ENCODE measurements at regions not wholly inside any gene's neighbourhood (a gene's known extent, or its start where the extent isn't known, plus 50 kb on each side); places are given as distances from the start of the nearest gene placed in this dataset.
"Not testable (repeated sequence)": the region's sequence is repeated elsewhere in the genome, so short reads cannot be mapped to it uniquely, and the experiment has no call there.

DNA sequence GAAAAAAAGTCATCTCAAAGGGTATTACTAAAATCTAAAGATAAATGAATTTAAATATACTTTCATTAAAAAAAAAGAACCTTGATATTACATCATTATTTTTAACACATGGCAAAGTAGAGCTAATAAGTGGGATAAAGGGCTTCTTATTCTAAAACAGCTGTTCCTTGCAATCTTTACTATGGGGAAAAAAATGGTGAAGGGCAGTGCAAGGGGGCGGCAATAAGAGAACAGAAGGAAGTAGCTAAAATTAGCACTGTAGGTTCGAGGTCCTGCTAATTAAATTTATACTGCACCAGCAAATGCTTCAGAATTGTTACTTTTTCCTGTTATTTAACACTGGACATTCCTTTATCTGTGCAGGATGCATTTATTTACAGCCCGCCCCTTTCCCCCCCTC, 89.4 kb upstream of the HPF1 start:
- no peak for DNase-seq (ENCODE audit: low read depth)
- TF ChIP-seq, protein P1, sequence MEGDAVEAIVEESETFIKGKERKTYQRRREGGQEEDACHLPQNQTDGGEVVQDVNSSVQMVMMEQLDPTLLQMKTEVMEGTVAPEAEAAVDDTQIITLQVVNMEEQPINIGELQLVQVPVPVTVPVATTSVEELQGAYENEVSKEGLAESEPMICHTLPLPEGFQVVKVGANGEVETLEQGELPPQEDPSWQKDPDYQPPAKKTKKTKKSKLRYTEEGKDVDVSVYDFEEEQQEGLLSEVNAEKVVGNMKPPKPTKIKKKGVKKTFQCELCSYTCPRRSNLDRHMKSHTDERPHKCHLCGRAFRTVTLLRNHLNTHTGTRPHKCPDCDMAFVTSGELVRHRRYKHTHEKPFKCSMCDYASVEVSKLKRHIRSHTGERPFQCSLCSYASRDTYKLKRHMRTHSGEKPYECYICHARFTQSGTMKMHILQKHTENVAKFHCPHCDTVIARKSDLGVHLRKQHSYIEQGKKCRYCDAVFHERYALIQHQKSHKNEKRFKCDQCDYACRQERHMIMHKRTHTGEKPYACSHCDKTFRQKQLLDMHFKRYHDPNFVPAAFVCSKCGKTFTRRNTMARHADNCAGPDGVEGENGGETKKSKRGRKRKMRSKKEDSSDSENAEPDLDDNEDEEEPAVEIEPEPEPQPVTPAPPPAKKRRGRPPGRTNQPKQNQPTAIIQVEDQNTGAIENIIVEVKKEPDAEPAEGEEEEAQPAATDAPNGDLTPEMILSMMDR (IDR thresholded peaks at IDR 0.05; ENCODE audit: insufficient read depth, low read depth, low read length) = no peak
- H3K4me3 ChIP-seq (ENCODE audit: low read depth, low read length) = no peak overlapping the region

DNA sequence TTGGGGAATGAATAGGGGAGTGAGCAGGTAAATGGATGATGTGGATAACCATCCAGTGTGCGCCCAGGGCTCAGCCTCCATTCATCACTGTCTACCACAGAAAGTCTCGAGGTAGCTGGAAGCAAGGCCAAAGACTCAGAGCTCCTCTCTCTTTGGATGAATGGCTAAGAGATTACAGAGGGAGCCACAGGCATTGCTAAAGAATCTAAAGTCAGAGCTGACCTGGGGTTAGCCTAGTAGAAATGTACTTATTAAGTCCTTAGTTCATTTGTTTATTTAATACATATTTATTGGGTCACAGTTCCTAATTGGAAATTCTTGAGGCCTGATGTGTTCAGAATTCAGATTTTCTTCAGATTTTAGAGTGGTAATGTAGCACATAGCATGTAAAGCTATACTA, 88.7 kb upstream of the HPF1 start:
- no peak for DNase-seq (ENCODE audit: low read depth)
- TF ChIP-seq, protein P1 (IDR thresholded peaks at IDR 0.05; ENCODE audit: insufficient read depth, low read depth, low read length) = no peak
- H3K4me3 ChIP-seq (ENCODE audit: low read depth, low read length) = no peak overlapping the region

DNA sequence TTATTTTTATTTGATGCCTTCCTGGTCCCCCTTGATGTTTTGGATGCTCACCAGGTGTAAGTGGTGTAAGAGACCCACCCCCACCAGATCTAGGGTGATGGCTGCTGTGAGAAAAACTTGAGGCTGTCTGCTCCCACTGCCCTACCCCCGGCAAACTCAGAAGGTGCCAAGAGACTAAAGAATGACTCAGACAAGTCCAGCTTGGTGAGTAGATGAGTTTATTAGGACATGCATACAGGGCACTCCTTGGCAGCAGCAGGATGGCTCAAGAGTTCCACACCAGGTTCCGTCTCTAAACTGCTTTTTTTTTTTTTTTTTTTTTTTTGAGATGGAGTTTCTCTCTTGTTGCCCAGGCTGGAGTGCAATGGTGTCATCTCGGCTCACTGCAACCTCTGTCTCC, 84.0 kb upstream of the HPF1 start:
- TF ChIP-seq, protein P1 (IDR thresholded peaks at IDR 0.05; ENCODE audit: insufficient read depth, low read depth, low read length) = no peak
- no peak for DNase-seq (ENCODE audit: low read depth)
- no peak overlapping the region for H3K4me3 ChIP-seq (ENCODE audit: low read depth, low read length)

DNA sequence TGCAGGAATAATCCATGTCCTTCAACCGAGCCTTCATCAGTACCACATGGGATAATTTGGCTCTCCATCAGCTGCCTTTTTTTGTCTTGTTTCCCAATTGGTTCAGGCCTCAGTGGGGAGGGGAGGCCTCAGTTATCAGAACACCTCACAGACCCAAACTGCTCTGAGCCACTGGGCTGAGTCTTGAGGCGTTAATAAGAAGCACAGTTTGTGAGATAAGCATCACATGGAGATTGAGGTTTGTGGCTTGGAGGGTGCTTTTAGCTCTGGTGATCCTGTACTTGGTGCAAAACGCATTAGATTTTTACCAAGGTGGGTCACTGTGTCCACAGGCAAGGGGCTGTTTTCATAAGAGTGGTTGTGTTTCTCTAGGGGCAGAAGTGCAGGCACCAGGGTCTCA, 82.8 kb upstream of the HPF1 start:
- no peak overlapping the region for H3K4me3 ChIP-seq (ENCODE audit: low read depth, low read length)
- DNase-seq (ENCODE audit: low read depth) = no peak
- TF ChIP-seq, protein P1 (IDR thresholded peaks at IDR 0.05; ENCODE audit: insufficient read depth, low read depth, low read length) = no peak

DNA sequence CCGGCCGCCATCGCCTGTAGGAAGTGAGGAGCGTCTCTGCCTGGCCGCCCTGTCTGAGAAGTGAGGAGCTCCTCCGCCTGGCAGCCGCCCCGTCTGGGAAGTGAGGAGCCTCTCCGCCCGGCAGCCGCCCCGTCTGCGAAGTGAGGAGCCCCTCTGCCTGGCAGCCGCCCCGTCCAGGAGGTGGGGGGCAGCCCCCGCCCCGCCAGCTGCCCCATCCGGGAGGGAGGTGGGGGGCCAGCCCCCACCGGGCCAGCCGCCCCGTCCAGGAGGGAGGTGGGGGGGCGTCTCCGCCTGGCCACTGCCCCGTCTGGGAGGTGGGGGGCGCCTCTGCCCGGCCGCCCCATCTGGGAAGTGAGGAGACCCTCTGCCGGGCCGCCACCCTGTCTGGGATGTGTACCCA, 70.6 kb upstream of the HPF1 start:
- DNase-seq (ENCODE audit: low read depth); H3K4me3 ChIP-seq (ENCODE audit: low read depth, low read length): not testable (repeated sequence)

DNA sequence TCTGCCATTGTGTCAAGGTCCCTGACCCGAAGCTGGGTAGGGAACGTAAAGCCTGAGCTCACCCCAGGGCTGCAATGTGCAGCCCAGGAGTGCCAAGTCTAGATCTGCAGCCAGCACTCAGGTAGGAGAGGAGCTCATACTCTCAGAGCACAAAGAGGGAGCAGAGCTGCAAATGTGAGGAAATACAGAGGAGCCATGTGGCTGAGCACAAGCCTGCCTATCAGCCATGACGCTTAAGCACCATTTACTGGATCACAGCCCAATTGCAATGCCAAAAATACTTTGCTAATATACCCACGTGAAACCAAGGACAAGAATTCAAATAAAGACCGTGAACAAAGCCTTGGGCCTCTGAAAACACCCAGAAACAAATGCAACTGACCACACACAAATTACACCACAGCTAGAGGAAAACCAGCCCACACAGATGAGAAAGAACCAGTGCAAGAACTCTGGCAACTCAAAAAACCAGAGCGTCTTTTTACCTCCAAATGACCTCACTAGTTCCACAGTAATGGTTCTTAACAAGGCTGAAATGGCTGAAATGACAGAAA, 69.0 kb upstream of the HPF1 start:
- H3K4me3 ChIP-seq (ENCODE audit: low read depth, low read length) = no peak overlapping the region
- TF ChIP-seq, protein P1 (IDR thresholded peaks at IDR 0.05; ENCODE audit: insufficient read depth, low read depth, low read length) = no peak
- no peak for DNase-seq (ENCODE audit: low read depth)

DNA sequence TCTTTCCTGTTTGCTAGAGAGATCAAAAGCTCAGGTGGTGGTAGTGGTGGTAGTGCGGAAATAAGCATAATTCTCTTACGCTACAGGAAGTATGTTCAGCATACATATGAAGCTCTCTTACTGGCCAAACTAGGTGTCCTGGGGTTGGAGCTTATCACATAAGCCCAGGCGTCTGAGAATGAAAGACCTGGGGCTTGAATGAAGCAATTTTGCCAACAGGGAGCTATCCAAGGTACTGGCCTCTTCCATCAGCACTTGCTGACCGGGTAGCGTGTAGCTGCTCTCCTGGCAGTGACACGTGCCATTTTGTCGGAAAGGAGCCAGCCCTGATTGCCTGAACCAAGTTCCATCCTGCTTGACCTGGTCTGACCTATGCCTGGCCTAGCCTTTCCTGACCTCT, 65.9 kb upstream of the HPF1 start:
- TF ChIP-seq, protein P1 (IDR thresholded peaks at IDR 0.05; ENCODE audit: insufficient read depth, low read depth, low read length) = no peak
- no peak overlapping the region for H3K4me3 ChIP-seq (ENCODE audit: low read depth, low read length)
- DNase-seq (ENCODE audit: low read depth) = peak; percentile 58

All from fibroblast of villous mesenchyme (primary cell).